ENCODE measurements at regions not wholly inside any gene's neighbourhood (a gene's known extent, or its start where the extent isn't known, plus 50 kb on each side); places are given as distances from the start of the nearest gene placed in this dataset.

- no peaks in the 10 kb centered on the region for H3K27me3 Mint-ChIP-seq (ENCODE audit: low read depth)
- no peak overlapping the region for H3K4me3 Mint-ChIP-seq
- no peaks in the 10 kb centered on the region for H3K4me1 Mint-ChIP-seq (ENCODE audit: low read depth)
- no peaks in the 10 kb centered on the region for H3K36me3 Mint-ChIP-seq (ENCODE audit: low read depth)
- no peak overlapping the region for H3K27ac Mint-ChIP-seq
- H3K9me3 Mint-ChIP-seq: no peaks in the 10 kb centered on the region
These were observed 179.5 kb upstream of the RAD23B start for GRCh38 chr9:107103621-107104020.

GRCh38 chr9:107105784-107106183, 177.3 kb upstream of the RAD23B start:
- H3K4me1 Mint-ChIP-seq (ENCODE audit: low read depth): no peaks in the 10 kb centered on the region
- no peaks in the 10 kb centered on the region for H3K9me3 Mint-ChIP-seq
- H3K27ac Mint-ChIP-seq: no peak overlapping the region
- no peaks in the 10 kb centered on the region for H3K27me3 Mint-ChIP-seq (ENCODE audit: low read depth)
- no peak overlapping the region for H3K4me3 Mint-ChIP-seq
- no peaks in the 10 kb centered on the region for H3K36me3 Mint-ChIP-seq (ENCODE audit: low read depth)

- Mint-ChIP-seq H3K9me3 (no peaks in the 10 kb centered on the region), H3K27ac (no peak overlapping the region), H3K36me3 (ENCODE audit: low read depth) (no peaks in the 10 kb centered on the region), H3K4me1 (ENCODE audit: low read depth) (no peaks in the 10 kb centered on the region), H3K4me3 (no peak overlapping the region), H3K27me3 (ENCODE audit: low read depth) (no peaks in the 10 kb centered on the region)
These were observed 176.7 kb upstream of the RAD23B start for GRCh38 chr9:107106416-107106815.

- peaks cover 6% of the 10 kb centered on the region for H3K27me3 Mint-ChIP-seq (ENCODE audit: low read depth)
- H3K4me1 Mint-ChIP-seq (ENCODE audit: low read depth): no peaks in the 10 kb centered on the region
- no peak overlapping the region for H3K27ac Mint-ChIP-seq
- no peaks in the 10 kb centered on the region for H3K9me3 Mint-ChIP-seq
- H3K36me3 Mint-ChIP-seq (ENCODE audit: low read depth): no peaks in the 10 kb centered on the region
- H3K4me3 Mint-ChIP-seq: no peak overlapping the region
These were observed 174.5 kb upstream of the RAD23B start for GRCh38 chr9:107108342-107109130.

- Mint-ChIP-seq H3K27ac (no peak overlapping the region), H3K36me3 (ENCODE audit: low read depth) (no peaks in the 10 kb centered on the region), H3K27me3 (ENCODE audit: low read depth) (peaks cover 9% of the 10 kb centered on the region), H3K4me1 (ENCODE audit: low read depth) (peaks cover 3% of the 10 kb centered on the region), H3K9me3 (no peaks in the 10 kb centered on the region), H3K4me3 (no peak overlapping the region)
These were observed 173.8 kb upstream of the RAD23B start for GRCh38 chr9:107109324-107109723.

DNA sequence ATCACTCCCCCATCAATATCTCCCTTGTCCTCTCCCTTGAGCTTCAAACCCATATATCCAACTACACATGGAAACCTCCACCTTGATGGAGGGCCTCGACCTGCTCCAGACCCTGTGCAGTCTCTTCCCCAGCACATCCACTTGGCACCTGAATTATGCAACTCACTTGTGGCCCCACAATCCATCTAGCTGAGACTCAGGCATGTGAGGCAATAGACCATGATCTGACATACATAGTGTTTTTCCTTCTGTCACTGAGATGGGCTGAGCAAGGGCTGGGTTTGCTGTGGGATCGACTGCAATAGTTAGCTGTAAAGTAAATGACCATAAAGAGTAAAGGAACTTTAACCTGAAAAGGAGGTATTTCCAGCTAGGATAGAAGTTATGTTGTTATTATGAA, 172.9 kb upstream of the RAD23B start:
- Mint-ChIP-seq H3K4me3 (no peak overlapping the region), H3K9me3 (no peaks in the 10 kb centered on the region), H3K36me3 (ENCODE audit: low read depth) (no peaks in the 10 kb centered on the region)

DNA sequence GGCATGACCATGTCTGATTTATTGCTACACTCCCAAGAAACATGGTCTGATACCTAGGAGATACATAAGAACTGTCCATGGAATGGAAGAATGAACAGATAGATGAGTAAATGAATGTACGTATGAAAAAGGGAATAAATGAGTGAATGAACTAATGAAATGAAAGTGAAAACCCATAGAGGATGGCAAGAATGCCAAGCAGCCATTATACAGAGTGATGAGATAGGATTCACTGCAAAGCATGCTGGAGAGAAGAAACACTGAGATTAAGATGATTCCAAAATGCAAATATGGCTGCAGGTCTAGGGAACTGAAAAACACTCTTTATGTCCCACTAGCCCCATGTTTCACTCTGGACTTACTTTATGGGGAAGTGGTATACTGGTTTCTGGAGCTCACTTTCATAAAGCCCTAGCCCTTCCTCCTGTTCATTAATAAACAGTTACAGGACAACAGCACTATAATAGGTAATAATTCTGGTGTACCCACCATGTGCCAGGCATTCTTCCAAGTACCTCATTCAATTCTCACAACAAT, 170.3 kb upstream of the RAD23B start:
- Mint-ChIP-seq H3K36me3 (ENCODE audit: low read depth) (no peaks in the 10 kb centered on the region), H3K27me3 (ENCODE audit: low read depth) (peaks cover 9% of the 10 kb centered on the region), H3K4me1 (ENCODE audit: low read depth) (peaks cover 7% of the 10 kb centered on the region), H3K9me3 (no peaks in the 10 kb centered on the region), H3K27ac (no peak overlapping the region), H3K4me3 (no peak overlapping the region)

More for the DNA sequence above, 172.9 kb upstream of the RAD23B start:
- peaks cover 7% of the 10 kb centered on the region for H3K4me1 Mint-ChIP-seq (ENCODE audit: low read depth)
- peaks cover 9% of the 10 kb centered on the region for H3K27me3 Mint-ChIP-seq (ENCODE audit: low read depth)
- no peak overlapping the region for H3K27ac Mint-ChIP-seq

DNA sequence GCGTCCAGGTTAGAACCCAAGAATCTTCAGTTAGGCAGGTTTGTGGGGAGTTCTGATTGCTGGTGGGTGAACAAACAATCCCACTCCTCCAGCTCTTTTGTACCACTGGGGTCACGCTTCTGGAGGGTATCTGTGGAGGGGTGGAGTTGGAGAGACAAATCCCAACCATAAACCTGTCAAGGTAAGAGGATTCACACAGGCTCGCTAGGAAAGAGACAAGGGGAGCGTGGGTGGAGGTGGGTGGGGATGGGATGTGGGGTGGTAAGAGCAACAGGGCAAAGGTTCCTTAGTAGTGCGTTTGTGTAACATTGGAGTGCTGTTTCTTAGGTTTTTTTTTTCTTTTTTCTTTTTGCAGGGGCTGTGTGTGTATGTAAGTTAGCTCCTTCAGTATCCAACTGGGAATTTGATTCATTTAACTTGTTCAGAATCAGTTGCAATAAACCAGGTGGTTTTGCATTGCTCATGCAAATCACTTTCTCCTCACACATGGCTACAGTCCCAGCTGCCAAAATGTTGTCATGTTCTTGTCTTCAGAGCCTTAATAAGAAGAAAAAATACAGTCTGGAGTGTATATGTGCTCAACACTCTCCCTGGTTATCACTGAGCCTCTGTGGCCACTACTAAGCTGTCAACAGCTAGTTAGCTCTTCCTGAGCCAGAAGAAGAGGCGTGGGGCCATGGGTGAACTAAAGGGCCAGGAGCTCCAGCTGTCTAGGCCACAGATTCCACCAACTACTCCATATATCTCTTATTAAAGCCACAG, 164.0 kb upstream of the RAD23B start:
- H3K4me1 Mint-ChIP-seq (ENCODE audit: low read depth): peaks cover 6% of the 10 kb centered on the region
- no peaks in the 10 kb centered on the region for H3K36me3 Mint-ChIP-seq (ENCODE audit: low read depth)
- no peak overlapping the region for H3K27ac Mint-ChIP-seq
- H3K4me3 Mint-ChIP-seq: no peak overlapping the region
- H3K9me3 Mint-ChIP-seq: no peaks in the 10 kb centered on the region
- H3K27me3 Mint-ChIP-seq (ENCODE audit: low read depth): peaks cover 2% of the 10 kb centered on the region

- H3K36me3 Mint-ChIP-seq (ENCODE audit: low read depth): no peaks in the 10 kb centered on the region
- H3K4me3 Mint-ChIP-seq: no peak overlapping the region
- H3K4me1 Mint-ChIP-seq (ENCODE audit: low read depth): no peaks in the 10 kb centered on the region
- no peak overlapping the region for H3K27ac Mint-ChIP-seq
- peaks cover 1% of the 10 kb centered on the region for H3K9me3 Mint-ChIP-seq
- H3K27me3 Mint-ChIP-seq (ENCODE audit: low read depth): peaks cover 1% of the 10 kb centered on the region
These were observed 163.3 kb upstream of the RAD23B start for GRCh38 chr9:107119735-107120134.

DNA sequence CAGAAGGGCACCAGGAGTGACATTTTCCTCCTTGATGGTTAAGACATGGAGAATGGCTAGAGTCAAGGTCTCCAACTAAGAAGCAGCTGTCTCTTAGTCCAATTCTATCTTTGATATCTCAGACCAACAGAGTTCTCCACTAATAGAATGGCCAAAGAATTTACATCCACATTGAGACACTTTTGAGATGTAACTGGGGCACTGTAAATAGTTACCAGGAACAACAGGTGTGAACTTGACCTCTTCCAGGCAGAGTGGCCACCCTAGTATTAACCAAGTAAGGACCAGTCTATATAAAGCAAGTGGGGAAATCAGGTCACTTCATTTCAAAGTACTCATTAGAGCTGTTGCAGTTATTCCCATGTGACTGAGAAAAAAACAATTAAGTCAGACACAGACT, 159.7 kb upstream of the RAD23B start:
- H3K4me1 Mint-ChIP-seq (ENCODE audit: low read depth): no peaks in the 10 kb centered on the region
- H3K27ac Mint-ChIP-seq: no peak overlapping the region
- no peaks in the 10 kb centered on the region for H3K36me3 Mint-ChIP-seq (ENCODE audit: low read depth)
- no peak overlapping the region for H3K4me3 Mint-ChIP-seq
- H3K9me3 Mint-ChIP-seq: peaks cover 2% of the 10 kb centered on the region
- peaks cover 3% of the 10 kb centered on the region for H3K27me3 Mint-ChIP-seq (ENCODE audit: low read depth)

- Mint-ChIP-seq H3K9me3 (peaks cover 2% of the 10 kb centered on the region), H3K27ac (no peak overlapping the region), H3K4me1 (ENCODE audit: low read depth) (no peaks in the 10 kb centered on the region), H3K4me3 (no peak overlapping the region), H3K36me3 (ENCODE audit: low read depth) (no peaks in the 10 kb centered on the region), H3K27me3 (ENCODE audit: low read depth) (peaks cover 3% of the 10 kb centered on the region)
These were observed 155.5 kb upstream of the RAD23B start for GRCh38 chr9:107127608-107128007.

DNA sequence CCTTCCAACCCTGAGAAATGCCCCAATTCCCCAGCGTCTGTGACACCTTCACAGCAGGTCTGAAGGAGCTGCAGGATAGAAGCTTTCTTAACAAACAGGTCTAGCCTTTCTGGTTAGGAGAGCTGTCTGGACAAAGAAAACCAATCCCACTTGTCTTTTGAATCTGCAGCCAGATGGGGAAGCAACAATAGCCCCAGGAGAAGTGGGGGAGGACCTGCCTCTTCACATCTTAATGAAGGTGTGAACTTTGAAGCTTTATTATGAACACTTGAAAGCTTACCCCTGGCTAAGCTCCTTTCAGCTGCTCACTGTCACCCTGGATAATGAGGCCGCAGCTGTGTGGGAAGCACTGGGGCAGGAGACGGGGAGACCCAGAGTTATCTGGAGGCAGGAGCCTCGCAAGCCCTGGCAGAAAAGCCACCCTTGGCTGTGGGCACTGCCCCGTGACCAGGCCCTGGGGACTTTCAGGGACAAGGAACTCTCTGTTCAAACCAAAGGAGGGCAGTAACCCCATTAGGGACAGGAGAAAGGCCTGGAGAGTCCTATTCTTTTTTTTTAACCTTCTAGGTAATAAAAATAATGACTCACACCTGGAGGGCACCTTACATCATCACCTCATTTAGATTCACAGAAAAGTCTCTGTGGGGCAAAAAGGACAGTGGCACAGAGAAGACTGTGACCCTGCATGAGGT, 151.8 kb upstream of the RAD23B start:
- Mint-ChIP-seq H3K27me3 (ENCODE audit: low read depth) (no peaks in the 10 kb centered on the region), H3K36me3 (ENCODE audit: low read depth) (no peaks in the 10 kb centered on the region), H3K9me3 (no peaks in the 10 kb centered on the region), H3K27ac (no peak overlapping the region), H3K4me3 (no peak overlapping the region), H3K4me1 (ENCODE audit: low read depth) (no peaks in the 10 kb centered on the region)

- H3K27me3 Mint-ChIP-seq (ENCODE audit: low read depth): peaks cover 8% of the 10 kb centered on the region
- H3K4me3 Mint-ChIP-seq: no peak overlapping the region
- no peaks in the 10 kb centered on the region for H3K36me3 Mint-ChIP-seq (ENCODE audit: low read depth)
- no peaks in the 10 kb centered on the region for H3K9me3 Mint-ChIP-seq
- no peaks in the 10 kb centered on the region for H3K4me1 Mint-ChIP-seq (ENCODE audit: low read depth)
- no peak overlapping the region for H3K27ac Mint-ChIP-seq
These were observed 146.8 kb upstream of the RAD23B start for GRCh38 chr9:107136296-107136695.

DNA sequence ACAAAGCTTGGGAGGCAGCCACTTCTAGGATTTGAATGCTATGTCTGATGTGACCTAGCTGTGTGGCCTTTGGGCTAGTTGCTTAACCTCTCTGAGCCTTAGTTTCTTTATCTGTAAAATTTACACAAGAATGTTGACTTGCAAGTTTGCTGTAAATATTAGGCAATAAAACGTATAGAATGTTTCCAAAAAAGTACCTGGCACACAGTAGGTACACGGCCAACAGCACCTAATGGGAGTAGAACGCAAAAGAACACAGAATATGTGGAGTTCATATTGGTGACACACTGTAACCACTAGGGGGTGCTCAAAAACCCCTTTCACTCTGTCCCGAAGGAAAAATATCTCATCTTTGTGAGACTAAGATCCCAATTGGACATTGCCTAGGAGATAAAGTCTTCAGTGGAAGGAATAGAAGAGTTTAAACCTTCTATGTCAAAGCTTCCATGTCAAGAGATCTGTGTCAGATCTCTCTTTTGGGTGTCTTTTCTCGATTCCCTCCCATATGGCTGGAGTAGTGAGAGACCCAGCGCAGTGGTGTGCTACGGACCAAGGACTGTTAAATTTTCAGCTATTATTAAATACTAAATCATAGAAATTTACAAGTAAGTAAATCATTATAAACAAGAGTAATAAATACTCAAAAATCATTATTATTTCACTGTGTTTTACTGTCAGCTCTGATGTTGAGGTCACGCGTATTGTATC, 145.4 kb upstream of the RAD23B start:
- Mint-ChIP-seq H3K9me3 (no peaks in the 10 kb centered on the region), H3K4me3 (no peak overlapping the region), H3K4me1 (ENCODE audit: low read depth) (no peaks in the 10 kb centered on the region), H3K27me3 (ENCODE audit: low read depth) (peaks cover 8% of the 10 kb centered on the region), H3K36me3 (ENCODE audit: low read depth) (no peaks in the 10 kb centered on the region), H3K27ac (no peak overlapping the region)
